Thymus (tissue), 11 donors: ENCODE measurements at regions not wholly inside any gene's neighbourhood (a gene's known extent, or its start where the extent isn't known, plus 50 kb on each side); places are given as distances from the start of the nearest gene placed in this dataset.
"Not testable (repeated sequence)": the region's sequence is repeated elsewhere in the genome, so short reads cannot be mapped to it uniquely, and the experiment has no call there.

Experiments used
- DNase-seq, 9 donors: peaks; one replicate each; pipeline ENCODE4 v3.0.0-alpha.2; 2013; ENCODE audit warnings: low spot score in 9 of 9, low read depth in 6 of 9, missing footprints in 1 of 9
- H3K27ac ChIP-seq, 2 donors: one replicate each; pipeline ENCODE4 v1.5.1; 2013; ENCODE audit warnings: control low read depth in 1 of 2, low read depth in 1 of 2, low read length in 1 of 2, mild to moderate bottlenecking in 1 of 2, moderate library complexity in 1 of 2
- H3K27me3 ChIP-seq, 2 donors: one replicate each; pipeline ENCODE4 v1.5.1; 2013; ENCODE audit warnings: low read length in 1 of 2; ENCODE audit not compliant: control insufficient read depth in 2 of 2, insufficient read depth in 1 of 2
- H3K36me3 ChIP-seq, 2 donors: one replicate each; pipeline ENCODE4 v1.5.1; 2013; ENCODE audit warnings: low read length in 1 of 2, mild to moderate bottlenecking in 1 of 2, moderate library complexity in 1 of 2; ENCODE audit not compliant: control insufficient read depth in 2 of 2, insufficient read depth in 2 of 2
- H3K4me1 ChIP-seq, 2 donors: one replicate each; pipeline ENCODE4 v1.5.1; 2013; ENCODE audit warnings: low read length in 2 of 2; ENCODE audit not compliant: control insufficient read depth in 2 of 2, insufficient read depth in 2 of 2
- H3K4me3 ChIP-seq, 2 donors: one replicate each; pipeline ENCODE4 v1.5.1; 2013; ENCODE audit warnings: low read length in 2 of 2, control low read depth in 1 of 2, mild to moderate bottlenecking in 1 of 2
- H3K9me3 ChIP-seq, 2 donors: one replicate each; pipeline ENCODE4 v1.5.1; 2013; ENCODE audit warnings: low read length in 1 of 2, mild to moderate bottlenecking in 1 of 2; ENCODE audit not compliant: control insufficient read depth in 2 of 2, insufficient read depth in 1 of 2
- WGBS: extraction: QIAGEN DNeasy Blood & Tissue Kit; methylation state at CpG from one replicate; pipeline ENCODE4 v1.1.7; 2013; 5-methylcytosine and 5-hydroxymethylcytosine counted together
- donor health status: healthy.

DNA sequence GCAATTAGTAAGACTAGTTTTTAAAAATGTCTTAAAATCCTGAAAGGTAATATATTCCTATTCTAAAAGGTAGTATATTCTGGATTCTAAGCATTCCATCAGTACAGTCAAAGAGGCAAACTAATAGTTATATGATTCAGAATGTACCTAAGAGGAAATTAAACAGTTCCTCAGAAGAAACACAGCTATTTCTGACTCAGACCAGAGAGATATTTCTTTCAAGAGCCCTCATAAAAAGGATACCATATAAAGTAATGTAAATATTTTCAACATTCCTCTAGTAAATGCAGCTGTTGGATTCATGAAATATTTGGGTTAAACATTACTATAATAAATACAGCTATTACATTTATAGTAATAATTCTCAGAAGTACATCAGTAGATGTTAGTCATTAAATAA, 358.3 kb downstream of the MAGEB5 start:
- H3K4me3 ChIP-seq: no peak overlapping the region
- H3K4me1 ChIP-seq: no peaks in the 10 kb centered on the region
- no peak for DNase-seq
- no peaks in the 10 kb centered on the region for H3K27me3 ChIP-seq
- H3K27ac ChIP-seq: no peak overlapping the region
- H3K36me3 ChIP-seq: no peaks in the 10 kb centered on the region
- H3K9me3 ChIP-seq: no peaks in the 10 kb centered on the region

DNA sequence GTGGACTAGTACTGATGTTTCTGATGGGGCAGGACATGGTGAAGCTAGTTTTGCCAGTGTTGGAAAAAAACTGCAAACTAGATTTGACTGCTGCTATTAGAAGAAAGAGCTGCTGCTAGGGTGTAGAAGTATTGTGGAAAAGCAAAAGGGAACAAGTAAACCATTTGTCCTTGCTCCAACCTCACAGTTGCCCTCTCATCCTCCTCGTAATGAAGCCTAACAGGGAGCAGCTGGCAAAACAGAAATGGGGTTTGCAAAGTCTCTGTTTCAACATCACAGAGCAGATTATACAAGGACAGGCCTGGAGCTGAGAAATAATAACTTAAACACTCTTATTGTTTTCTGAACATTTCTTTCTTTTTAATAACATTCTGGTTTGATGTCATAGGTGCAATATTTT, 346.2 kb downstream of the MAGEB5 start:
- Histone ChIP-seq H3K27me3 (no peaks in the 10 kb centered on the region), H3K4me1 (no peaks in the 10 kb centered on the region), H3K9me3 (peaks cover 0 to 4% of the 10 kb centered on the region in 2 donors), H3K36me3 (no peaks in the 10 kb centered on the region), H3K4me3 (no peak overlapping the region), H3K27ac (no peak overlapping the region)
- no peak for DNase-seq
- 68% methylated on average over 1 of the region's 1 CpG for WGBS

DNA sequence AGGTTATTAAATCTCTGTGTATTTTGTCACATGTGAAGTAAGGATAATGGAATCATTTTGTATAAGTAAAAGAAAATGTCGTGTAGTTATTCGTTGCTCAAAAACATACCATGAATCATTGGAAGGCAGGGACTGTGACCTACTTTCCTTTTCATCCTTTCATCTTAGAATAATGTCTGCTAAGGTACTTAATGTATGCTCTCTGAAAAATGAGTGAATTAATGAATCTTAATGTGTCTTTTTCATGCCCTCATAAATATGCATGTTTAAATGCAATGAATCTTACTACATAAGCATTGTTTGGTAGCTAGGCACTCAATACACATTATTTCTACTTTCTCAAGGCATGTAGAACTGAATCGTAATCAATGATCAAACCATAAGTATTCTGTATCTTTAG, 343.9 kb downstream of the MAGEB5 start:
- no peak for DNase-seq
- WGBS: 92% methylated on average over 3 of the region's 3 CpGs
- H3K27me3 ChIP-seq: no peaks in the 10 kb centered on the region
- peaks cover 0 to 4% of the 10 kb centered on the region in 2 donors for H3K9me3 ChIP-seq
- no peak overlapping the region for H3K4me3 ChIP-seq
- no peaks in the 10 kb centered on the region for H3K36me3 ChIP-seq
- H3K27ac ChIP-seq: no peak overlapping the region
- no peaks in the 10 kb centered on the region for H3K4me1 ChIP-seq

DNA sequence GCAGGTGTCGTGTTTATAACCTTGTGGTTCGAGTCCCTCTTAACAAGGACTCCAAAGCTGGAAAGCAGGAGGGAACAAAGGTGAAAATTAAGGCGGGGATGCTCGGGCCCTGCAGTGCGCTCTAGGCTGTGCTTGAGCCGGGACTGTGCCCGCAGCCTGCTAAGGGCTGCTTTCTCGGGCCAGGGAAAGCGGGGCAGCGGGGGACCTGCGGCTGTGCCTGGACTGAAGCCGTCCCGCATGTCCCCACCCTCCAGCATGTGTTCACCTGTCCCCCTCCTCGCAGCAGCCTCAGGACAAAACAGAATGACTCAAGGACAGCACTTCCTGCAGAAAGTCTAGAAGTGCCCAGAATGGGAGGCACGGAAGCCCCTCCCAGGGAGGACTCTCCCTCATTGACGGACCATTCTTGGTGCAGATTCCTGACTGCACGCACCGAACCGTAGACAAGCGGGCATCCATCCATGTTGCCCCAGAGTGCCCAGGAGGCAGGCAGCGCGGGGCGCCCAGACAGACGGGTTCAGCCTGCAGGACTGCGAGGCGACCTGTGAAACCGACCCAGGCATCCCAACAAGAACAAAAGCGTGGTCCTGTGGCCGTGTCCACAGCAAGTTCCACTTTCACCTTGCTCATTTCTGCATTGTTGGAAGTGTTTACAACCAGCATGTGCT, 342.9 kb downstream of the MAGEB5 start:
- 98% methylated on average over 29 of the region's 29 CpGs for WGBS
- Histone ChIP-seq H3K27ac (no peak overlapping the region), H3K4me3 (no peak overlapping the region), H3K36me3 (no peaks in the 10 kb centered on the region), H3K4me1 (no peaks in the 10 kb centered on the region), H3K9me3 (peaks cover 0 to 4% of the 10 kb centered on the region in 2 donors), H3K27me3 (no peaks in the 10 kb centered on the region)
- no peak for DNase-seq

DNA sequence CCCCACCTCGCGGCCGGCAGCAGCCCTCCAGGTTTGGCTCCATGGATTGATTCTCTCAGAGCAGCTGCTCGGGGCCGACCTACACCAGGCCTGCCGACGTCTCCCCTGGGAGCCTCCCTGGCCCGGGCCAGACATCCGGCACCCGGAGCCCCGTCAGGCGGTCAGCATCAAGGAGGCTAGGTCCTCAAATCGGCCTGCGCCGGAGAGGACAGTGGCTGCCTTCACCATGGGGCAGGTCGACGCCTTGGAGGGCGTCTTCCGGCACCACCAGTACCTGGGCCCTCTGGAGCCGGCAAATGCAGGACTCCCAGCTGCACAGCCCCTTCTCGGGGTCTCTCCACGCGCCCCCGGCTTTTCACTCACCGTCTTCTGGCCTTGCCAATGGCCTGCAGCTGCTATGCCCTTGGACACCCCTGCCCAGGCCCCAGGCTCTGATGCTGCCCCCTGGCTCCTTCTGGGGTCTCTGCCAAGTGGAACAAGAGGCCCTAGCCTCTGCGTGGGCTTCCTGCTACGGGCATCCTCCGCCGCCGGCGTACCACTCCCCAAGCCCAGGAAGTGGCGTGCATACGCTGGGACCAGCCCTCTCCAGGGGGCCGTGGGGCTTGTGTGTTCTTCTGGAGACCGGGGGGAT, 341.8 kb downstream of the MAGEB5 start:
- WGBS: 97% methylated on average over 35 of the region's 35 CpGs
- Histone ChIP-seq H3K36me3 (no peaks in the 10 kb centered on the region), H3K4me3 (no peak overlapping the region), H3K4me1 (no peaks in the 10 kb centered on the region), H3K27me3 (no peaks in the 10 kb centered on the region), H3K9me3 (peaks cover 0 to 4% of the 10 kb centered on the region in 2 donors), H3K27ac (no peak overlapping the region)
- no peak for DNase-seq

DNA sequence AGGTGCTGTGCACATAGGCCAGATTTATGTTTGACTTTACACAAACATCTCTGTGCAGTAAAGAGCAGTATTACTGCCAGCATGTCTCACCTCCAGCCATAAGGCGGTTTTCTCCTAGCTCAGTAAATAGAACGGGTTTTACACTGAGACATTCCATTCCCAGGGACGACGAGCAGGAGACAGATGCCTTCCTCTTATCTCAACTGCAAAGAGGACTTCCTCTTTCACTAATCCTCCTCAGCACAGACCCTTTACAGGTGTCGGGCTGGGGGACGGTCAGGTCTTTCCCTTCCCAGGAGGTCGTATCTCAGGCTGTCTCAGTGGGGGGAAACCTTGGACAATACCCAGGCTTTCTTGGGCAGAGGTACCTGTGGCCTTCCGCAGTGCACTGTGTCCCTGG, 309.8 kb downstream of the MAGEB5 start:
- H3K9me3 ChIP-seq, H3K4me3 ChIP-seq, H3K4me1 ChIP-seq, H3K36me3 ChIP-seq, H3K27me3 ChIP-seq, DNase-seq, H3K27ac ChIP-seq: not testable (repeated sequence)
- 42% methylated on average over 8 of the region's 8 CpGs for WGBS

DNA sequence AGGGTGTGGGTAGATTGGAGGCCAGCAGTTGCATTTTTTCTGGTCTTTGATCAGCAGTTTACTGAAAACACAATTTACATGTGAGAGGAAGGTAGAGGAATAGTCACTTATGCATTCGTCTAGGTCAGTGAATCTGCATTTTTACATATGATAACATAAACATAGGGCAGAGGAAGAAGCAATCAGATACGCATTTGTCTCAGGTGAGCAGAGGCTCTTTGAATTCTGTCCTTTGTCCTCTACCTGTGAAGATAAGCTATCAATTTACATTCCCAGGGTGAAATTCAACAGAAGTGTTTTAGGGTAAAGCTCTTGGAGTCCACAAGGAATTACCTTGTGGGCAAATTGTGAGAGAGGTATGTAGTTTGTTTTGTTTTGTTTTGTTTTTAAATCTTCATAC, 306.5 kb downstream of the MAGEB5 start:
- Histone ChIP-seq H3K27ac (no peak overlapping the region), H3K27me3 (no peaks in the 10 kb centered on the region), H3K36me3 (no peaks in the 10 kb centered on the region), H3K4me3 (no peak overlapping the region), H3K9me3 (no peaks in the 10 kb centered on the region), H3K4me1 (no peaks in the 10 kb centered on the region)
- DNase-seq: no peak
- WGBS: 88% methylated on average over 2 of the region's 2 CpGs

DNA sequence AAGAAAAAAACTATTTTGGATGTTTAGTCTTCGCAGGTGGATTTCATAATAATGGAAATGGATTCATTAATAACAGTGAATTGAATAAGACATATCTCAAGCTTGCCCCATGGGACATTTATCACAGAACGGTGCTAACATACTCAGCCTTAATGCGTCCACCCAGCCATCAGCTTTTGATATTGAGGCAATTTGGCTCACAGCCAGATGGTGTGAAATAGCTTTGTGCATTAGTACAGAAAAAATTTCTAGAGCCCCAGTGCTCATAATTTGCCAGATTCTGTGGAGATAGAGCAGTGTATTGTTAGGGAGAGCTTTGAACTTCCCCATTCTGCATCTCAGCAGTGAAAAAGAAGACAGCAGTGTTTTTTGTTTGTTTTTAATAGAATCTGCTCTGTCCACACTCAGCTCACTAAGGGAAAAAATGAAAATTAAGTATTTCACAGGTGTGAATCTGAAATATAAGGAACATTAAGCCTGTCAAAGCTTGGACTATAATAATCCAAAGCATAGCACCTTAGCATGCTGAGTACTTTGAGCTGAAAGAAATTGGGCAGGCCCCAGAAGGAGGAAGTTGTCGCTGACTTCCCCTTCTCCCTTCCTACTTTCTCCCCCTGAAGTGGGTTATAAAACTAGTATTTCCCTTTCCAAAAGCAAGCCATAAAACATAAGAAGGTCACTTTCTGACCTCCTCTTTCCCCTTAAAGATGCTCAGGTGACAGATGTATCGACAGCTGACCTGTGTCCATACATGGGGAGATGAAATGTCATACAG, 295.8 kb downstream of the MAGEB5 start:
- H3K4me3 ChIP-seq: no peak overlapping the region
- no peaks in the 10 kb centered on the region for H3K9me3 ChIP-seq
- H3K36me3 ChIP-seq: no peaks in the 10 kb centered on the region
- DNase-seq: no peak
- H3K27ac ChIP-seq: no peak overlapping the region
- no peaks in the 10 kb centered on the region for H3K27me3 ChIP-seq
- H3K4me1 ChIP-seq: no peaks in the 10 kb centered on the region
- WGBS: 34% methylated on average over 5 of the region's 5 CpGs

DNA sequence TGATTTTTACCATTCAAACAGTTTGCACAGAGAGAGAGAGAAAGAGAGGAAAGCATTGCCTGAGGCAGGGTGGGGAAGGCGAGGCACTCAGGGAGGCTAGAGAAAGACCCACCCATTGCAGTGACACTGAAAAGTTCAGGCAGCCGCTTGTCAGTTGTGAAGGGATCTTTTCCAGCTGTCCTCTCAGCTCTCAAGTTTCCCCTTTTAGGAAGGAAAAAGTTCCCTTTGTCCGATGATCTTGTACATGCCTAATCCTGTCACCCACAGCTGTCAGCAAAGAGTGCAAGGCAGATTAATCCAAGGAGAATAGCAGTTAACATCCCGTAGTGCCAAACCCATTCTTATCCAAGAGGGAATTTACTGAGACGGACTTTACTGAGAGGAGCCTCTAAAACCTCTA, 255.0 kb downstream of the MAGEB5 start:
- Histone ChIP-seq H3K4me3 (no peak overlapping the region), H3K27ac (no peak overlapping the region), H3K9me3 (no peaks in the 10 kb centered on the region), H3K4me1 (no peaks in the 10 kb centered on the region), H3K36me3 (no peaks in the 10 kb centered on the region), H3K27me3 (no peaks in the 10 kb centered on the region)
- 84% methylated on average over 5 of the region's 5 CpGs for WGBS
- no peak for DNase-seq
